MM.1S (cell line): ENCODE measurements at regions not wholly inside any gene's neighbourhood (a gene's known extent, or its start where the extent isn't known, plus 50 kb on each side); places are given as distances from the start of the nearest gene placed in this dataset.

Experiments
- CTCF ChIP-seq: fragments of 300-600 bp; sonication (generic); IDR thresholded peaks from 2 replicates; pipeline ENCODE4 v1.5.1; 2016; ENCODE audit warnings: antibody characterized with exemption, low read length, mixed read lengths
- EZH2 ChIP-seq: fragments of 300-600 bp; sonication (generic); optimal IDR thresholded peaks from 2 replicates; pipeline ENCODE3; 2017; ENCODE audit warnings: low read depth, mild to moderate bottlenecking, antibody characterized with exemption, low read length, mixed read lengths
- EZH2phosphoT487 ChIP-seq: fragments of 300-600 bp; sonication (generic); IDR thresholded peaks from 2 replicates; pipeline ENCODE4 v1.6.1; 2018; ENCODE audit warnings: antibody characterized with exemption, low read length

- TF ChIP-seq CTCF, result no peak
- no peak for TF ChIP-seq EZH2
- TF ChIP-seq EZH2phosphoT487, result no peak
Measured at GRCh38 chr10:4234661-4235060, 449.7 kb upstream of the KLF6 start.
